ENCODE measurements at regions not wholly inside any gene's neighbourhood (a gene's known extent, or its start where the extent isn't known, plus 50 kb on each side); places are given as distances from the start of the nearest gene placed in this dataset.

GRCh38 chr12:115349711-115350110 lies 665.7 kb upstream of the TBX3 start:
- Histone ChIP-seq H3K27ac (ENCODE audit: insufficient read depth, low read depth, low read length) (no peak overlapping the region), H3K36me3 (ENCODE audit: control insufficient read depth in 2 of 2, extremely low read depth in 1 of 2, insufficient read depth in 2 of 2, low read length in 2 of 2) (no peaks in the 10 kb centered on the region), H3K9me1 (replicated peaks; ENCODE audit: control insufficient read depth, extremely low read depth, insufficient read depth, low read length) (no peaks in the 10 kb centered on the region), H3K9ac (replicated peaks; ENCODE audit: extremely low read depth, insufficient read depth, low read length) (no peak overlapping the region), H3K9me3 (replicated peaks; ENCODE audit: control insufficient read depth, insufficient read depth, low read length) (no peaks in the 10 kb centered on the region), H3K27me3 (ENCODE audit: control insufficient read depth in 2 of 2, insufficient read depth in 2 of 2, low read length in 2 of 2) (no peaks in the 10 kb centered on the region), H3K4me3 (replicated peaks in 1 of 3; ENCODE audit: insufficient read depth in 1 of 3, low read depth in 1 of 3, low read length in 3 of 3) (no peak overlapping the region), H3K4me2 (ENCODE audit: insufficient read depth, low read length) (no peak overlapping the region), H2AFZ (ENCODE audit: low read depth, low read length) (no peak overlapping the region), H3K79me2 (ENCODE audit: control insufficient read depth, insufficient read depth, low read length) (no peaks in the 10 kb centered on the region), H3K4me1 (ENCODE audit: control insufficient read depth, extremely low read depth, insufficient read depth, low read length) (no peaks in the 10 kb centered on the region), H4K20me1 (replicated peaks; ENCODE audit: control insufficient read depth, extremely low read depth, insufficient read depth, low read length) (no peaks in the 10 kb centered on the region)
- dilution Hi-C loops (cut with MboI; ENCODE audit: extremely low pct_ligation_motif_present, low sequenced_read_pairs): no loop called here
- DNase-seq (ENCODE audit: low read depth, low spot score) (no peak), FAIRE-seq (no peak)
- BruUV-seq (replicated peaks): no TSS peak
- no peak for TF ChIP-seq JUN (IDR thresholded peaks at IDR 0.05; ENCODE audit: borderline replicate concordance, insufficient read depth, insufficient read length, low read depth)
- no peak for TF ChIP-seq GATA2 (IDR thresholded peaks at IDR 0.05; ENCODE audit: insufficient read depth, insufficient read length, low read depth, low read length)
- TF ChIP-seq MAX (IDR thresholded peaks at IDR 0.05; ENCODE audit: insufficient read depth, insufficient read length): no peak
- no peak for TF ChIP-seq FOS (IDR thresholded peaks at IDR 0.05; ENCODE audit: borderline replicate concordance, insufficient read depth, low read length)
- no peak for TF ChIP-seq MYC (IDR thresholded peaks at IDR 0.05; ENCODE audit: low read depth, low read length)
- intact Hi-C loops (cut with micrococcal nuclease): loop anchor here (10.0 kb wide), 1 partner anchor 665 kb away; the partner anchor contains the start of gene TBX3
- ChIA-PET CTCF (no interaction called here), POLR2A (no interaction called here)

- no peak overlapping the region for H3K4me2 ChIP-seq (ENCODE audit: insufficient read depth, low read length)
- intact Hi-C loops (cut with micrococcal nuclease) (no loop called here), dilution Hi-C loops (cut with MboI; ENCODE audit: extremely low pct_ligation_motif_present, low sequenced_read_pairs) (no loop called here)
- H2AFZ ChIP-seq (ENCODE audit: low read depth, low read length): no peak overlapping the region
- no peaks in the 10 kb centered on the region for H3K79me2 ChIP-seq (ENCODE audit: control insufficient read depth, insufficient read depth, low read length)
- no peak for DNase-seq (ENCODE audit: low read depth, low spot score)
- CTCF ChIA-PET: no interaction called here
- H3K9me1 ChIP-seq (replicated peaks; ENCODE audit: control insufficient read depth, extremely low read depth, insufficient read depth, low read length): no peaks in the 10 kb centered on the region
- no TSS peak for BruUV-seq (replicated peaks)
- no peak overlapping the region for H3K27ac ChIP-seq (ENCODE audit: insufficient read depth, low read depth, low read length)
- no peaks in the 10 kb centered on the region for H3K9me3 ChIP-seq (replicated peaks; ENCODE audit: control insufficient read depth, insufficient read depth, low read length)
- H3K27me3 ChIP-seq (ENCODE audit: control insufficient read depth in 2 of 2, insufficient read depth in 2 of 2, low read length in 2 of 2): no peaks in the 10 kb centered on the region
- TF ChIP-seq MYC (IDR thresholded peaks at IDR 0.05; ENCODE audit: low read depth, low read length): no peak
- no peaks in the 10 kb centered on the region for H3K36me3 ChIP-seq (ENCODE audit: control insufficient read depth in 2 of 2, extremely low read depth in 1 of 2, insufficient read depth in 2 of 2, low read length in 2 of 2)
- no peaks in the 10 kb centered on the region for H3K4me1 ChIP-seq (ENCODE audit: control insufficient read depth, extremely low read depth, insufficient read depth, low read length)
- H3K9ac ChIP-seq (replicated peaks; ENCODE audit: extremely low read depth, insufficient read depth, low read length): no peak overlapping the region
- no peak for FAIRE-seq
- no peak overlapping the region for H3K4me3 ChIP-seq (replicated peaks in 1 of 3; ENCODE audit: insufficient read depth in 1 of 3, low read depth in 1 of 3, low read length in 3 of 3)
- POLR2A ChIA-PET: no interaction called here
- no peaks in the 10 kb centered on the region for H4K20me1 ChIP-seq (replicated peaks; ENCODE audit: control insufficient read depth, extremely low read depth, insufficient read depth, low read length)
Observed at GRCh38 chr12:115348301-115348700, 664.3 kb upstream of the TBX3 start.

Data from endothelial cell of umbilical vein (primary cell).